HG03135 (cell line): ENCODE measurements at regions not wholly inside any gene's neighbourhood (a gene's known extent, or its start where the extent isn't known, plus 50 kb on each side); places are given as distances from the start of the nearest gene placed in this dataset.

Source experiments
- ATAC-seq: cut with Tn5 transposase; IDR thresholded peaks from one replicate; pipeline ENCODE4 v1.9.1; 2021; ENCODE audit warnings: mild to moderate bottlenecking, moderate library complexity; ENCODE audit not compliant: unreplicated experiment

DNA sequence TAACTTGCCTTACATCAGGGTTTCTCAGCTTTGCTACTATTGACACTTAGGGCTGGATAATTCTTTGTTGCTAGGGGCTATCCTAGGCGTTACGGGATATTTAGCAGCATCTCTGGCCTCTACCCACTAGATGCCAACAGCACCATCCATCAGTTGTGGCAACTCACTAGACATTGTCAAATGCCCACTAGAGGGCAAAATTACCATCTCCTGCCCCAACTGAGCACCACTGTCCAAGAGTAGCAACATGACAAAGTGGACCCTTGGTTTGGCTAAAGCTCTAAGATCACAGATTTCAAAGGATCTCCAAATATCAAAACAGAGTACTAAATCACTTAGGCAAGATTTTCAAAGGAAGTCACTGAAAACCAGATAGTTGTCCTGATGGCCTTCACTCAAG is 251.7 kb upstream of the TBX3 start:
- no peak for ATAC-seq

DNA sequence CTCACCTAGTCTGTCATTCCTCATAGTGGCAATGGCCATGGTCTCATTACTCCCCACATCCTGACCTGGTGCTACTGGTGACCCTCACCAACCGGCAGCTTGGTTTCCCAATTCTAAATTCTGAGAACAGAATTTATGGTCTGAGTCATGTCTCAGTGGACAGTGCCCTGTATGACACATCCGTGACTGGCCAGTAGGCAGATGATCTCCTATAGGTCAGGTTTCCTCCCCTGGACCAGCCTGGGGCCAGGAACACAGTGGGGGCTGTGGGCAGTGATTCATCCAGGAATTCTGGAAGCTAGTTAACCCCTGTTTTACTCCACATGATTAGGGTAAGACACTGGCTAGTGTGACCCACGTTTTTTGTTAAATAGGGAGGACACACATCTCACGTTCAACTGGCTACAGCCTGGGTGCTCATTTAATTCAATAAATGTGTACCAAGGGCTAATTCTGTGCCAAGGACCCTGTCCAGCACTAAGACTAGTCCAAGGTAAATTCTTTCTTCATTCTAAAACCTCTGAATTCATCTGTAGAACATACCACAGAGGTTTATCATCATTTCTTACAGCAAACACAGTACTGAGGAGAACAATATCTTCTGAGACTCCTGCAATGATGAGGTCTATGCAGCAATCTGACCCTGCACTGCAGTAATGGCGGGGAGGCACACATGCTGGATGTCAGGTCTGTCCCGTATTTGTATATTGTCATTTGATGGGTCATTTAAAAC is 249.6 kb upstream of the TBX3 start:
- no peak for ATAC-seq

DNA sequence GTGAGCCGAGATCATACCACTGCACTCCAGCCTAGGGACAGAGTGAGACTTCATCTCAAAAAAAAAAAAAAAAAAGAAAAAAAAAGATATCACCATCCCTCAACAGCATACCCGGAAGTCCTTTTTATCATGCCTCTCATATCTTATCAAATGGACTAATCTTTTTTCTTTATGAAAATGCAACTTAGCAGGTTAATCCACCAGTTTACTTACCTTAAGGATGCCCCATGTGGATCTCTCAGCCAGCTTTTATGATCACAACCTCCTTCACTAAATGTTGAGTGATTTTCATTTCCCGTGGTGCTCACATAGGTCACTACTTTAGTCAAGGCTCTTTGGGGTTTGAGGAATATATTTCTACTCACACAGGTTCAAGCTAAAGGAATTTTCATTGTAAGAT is 248.8 kb upstream of the TBX3 start:
- ATAC-seq = no peak

DNA sequence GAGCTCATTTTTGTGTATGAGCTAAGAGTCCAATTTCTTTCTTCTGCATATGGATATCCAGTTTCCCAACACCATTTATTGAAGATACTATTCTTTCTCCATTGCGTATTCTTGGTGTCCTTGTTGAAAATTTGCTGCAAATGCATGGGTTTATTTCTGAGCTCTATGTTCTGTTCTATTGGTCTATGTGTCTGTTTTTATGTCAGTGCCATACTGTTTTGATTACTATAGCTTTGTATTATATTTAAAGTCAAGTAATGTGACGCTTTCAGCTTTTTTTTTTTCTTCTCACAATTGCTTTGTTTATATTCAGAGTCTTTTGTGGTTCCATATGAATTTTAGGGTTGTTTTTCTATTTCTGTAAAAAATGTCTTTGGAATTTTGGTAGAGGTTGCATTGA is 247.1 kb upstream of the TBX3 start:
- no peak for ATAC-seq

DNA sequence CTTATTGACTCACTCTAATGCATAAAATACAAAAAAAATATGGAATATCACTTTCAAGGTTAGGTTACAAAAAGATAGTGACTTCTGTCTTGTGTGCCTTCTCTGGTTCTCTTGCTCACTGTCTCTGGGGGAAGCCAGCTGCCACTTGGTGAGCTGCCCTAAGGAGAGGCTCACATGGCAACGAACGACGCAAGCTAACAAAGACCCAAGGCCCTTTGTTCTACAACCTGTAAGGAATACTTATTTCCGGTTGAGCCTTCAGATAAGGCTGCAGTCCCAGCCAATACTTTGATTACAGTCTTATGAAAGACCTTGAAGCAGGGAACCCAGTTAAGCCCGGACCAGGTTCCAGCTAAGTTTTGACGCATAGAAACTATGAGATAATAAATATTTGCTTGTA is 242.4 kb upstream of the TBX3 start:
- no peak for ATAC-seq

DNA sequence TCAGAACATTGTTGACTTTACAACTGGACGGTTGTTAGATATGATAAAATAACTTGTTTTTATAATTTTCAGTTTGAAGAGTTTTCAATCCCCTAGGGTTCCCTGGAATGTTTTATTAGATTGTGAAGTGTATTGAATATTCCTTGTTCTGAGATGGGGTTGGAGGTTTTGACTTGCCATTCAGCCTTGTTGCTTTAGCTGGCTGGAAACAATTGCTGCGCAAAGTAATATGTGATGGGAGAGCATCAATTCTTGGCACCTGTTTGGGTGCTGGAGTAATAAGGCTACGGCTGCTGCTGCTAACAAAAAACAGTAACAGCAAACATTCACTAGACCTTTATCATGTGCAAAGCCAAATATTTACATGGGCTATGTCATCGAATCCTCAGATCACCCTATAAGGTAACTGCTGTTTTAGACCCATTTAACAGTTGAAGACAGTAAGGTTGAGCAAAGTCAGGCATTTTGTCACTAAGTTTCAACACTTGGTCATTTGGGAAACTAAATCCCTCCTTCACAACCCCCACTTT is 241.0 kb upstream of the TBX3 start:
- no peak for ATAC-seq

DNA sequence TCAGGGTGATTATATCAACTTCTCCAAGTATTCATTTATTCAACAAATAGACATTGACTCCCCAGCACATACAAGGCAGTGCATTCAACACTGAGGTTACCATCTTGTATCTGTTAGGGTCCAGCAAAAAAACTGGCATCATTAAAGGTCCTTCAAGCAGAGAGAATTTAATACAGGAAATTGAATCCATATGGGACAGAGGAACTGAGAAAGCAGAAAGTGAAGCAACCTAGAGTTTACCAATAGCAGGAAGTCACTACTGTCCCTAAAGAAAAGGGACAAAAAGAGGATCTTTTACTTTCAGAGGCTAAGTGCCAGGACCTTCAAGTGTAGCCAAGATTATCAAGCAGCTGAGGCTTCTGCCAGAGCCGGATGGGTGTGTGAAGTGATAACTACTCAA is 237.8 kb upstream of the TBX3 start:
- ATAC-seq = no peak

DNA sequence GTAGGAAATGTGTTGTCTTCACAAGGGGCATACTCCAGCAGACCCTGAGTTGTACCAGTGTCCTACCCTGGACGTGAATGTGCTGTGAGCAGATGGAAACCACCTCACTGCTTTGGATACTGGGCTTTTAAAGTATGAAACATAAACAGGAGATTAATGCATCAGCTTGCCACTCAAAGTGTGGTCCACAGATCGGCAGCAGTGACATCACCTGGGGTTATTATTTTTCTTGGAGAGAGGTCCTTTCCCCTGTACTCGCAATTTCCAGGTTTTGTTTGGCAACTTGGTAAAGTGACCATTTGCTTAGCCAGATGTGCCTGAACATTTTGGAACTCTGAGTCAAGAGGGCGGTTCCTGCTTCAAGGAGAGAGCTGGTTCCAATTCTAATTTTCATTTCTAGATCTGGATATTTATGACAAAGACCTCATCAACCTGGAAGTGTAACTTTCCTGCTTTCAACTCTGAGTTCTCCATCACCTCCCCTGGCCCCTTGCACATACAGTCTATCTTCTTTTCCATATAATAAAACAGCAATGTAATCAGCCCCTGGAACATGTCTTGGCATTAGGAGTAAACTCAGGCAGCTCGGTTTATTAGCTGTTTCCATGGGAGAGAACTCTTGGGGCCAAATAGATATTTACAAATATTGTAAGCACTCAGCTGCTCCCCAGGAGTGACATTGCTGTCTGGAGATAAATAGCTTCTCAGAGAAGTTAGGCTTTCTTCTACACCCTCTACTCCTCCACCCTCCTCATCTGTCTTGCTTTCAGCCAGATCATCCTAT is 237.0 kb upstream of the TBX3 start:
- ATAC-seq = no peak

DNA sequence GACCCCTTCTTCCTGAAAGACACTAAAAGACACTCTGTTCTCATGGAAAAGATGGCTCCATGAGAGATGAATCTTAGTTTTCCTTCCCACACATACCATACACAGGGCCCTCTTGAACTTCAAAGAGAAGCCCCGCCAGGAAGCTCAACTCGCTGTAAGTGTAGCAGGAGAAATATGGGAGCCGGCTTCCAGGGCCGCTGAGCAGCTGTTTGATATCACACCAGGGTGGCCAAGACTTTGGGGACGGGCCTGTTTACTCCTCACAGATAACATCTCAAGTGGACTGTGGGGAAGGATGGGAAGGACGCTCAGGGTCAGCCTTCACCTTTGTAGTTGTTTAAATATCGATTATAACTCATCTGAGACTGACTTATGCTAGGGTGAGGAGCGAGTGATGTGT is 235.5 kb upstream of the TBX3 start:
- ATAC-seq = no peak

DNA sequence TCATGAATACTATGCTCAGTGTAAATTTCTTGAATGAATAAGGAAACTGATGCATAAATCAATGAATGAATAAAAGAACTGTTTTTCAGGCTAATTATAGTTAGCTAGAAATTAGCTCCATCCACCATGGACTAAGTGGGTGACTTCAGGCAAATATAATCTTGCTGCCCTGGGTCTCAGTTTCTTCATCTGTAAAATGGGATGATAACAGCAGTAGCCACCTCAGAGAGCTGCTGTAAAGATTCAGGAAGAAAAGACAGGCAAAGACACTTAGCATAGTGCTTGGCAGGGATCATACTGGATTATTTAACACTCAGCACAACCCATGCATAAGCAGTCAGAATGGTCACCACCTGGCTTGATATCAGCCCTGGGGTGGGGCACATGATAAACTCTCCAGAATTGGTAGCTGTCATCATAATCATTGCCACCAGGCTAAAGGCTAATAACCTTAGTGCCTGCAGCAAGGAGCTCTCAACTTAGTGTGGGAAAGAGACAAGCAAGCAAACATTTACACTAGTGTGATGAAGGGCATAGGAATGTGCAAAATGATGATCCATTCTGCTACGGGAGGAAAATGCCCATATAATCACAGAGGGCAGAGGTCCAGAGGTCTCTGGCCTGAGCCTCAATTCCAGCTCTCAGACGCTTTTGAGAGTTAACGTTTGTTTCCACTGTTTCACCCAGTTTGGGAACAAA is 234.7 kb upstream of the TBX3 start:
- ATAC-seq = no peak

DNA sequence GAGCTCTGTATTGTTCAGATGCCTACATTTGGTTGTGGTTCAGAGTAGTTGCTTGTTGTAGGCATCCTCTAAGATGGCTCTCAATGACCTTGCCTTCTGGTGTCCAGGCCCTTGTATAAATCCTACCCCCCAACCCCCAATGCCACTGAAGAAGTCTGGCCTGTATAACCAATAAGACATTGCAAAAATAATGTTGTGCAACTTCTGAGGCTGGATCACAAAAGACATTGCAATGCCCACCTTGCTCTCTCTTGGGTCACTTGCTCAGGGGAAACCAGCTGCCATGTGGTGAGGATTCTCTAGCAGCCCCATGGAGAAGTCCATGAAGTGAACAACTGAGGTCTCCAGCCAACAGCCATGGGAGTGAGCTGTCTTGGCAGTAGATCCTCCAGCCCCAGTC is 234.0 kb upstream of the TBX3 start:
- ATAC-seq = no peak

DNA sequence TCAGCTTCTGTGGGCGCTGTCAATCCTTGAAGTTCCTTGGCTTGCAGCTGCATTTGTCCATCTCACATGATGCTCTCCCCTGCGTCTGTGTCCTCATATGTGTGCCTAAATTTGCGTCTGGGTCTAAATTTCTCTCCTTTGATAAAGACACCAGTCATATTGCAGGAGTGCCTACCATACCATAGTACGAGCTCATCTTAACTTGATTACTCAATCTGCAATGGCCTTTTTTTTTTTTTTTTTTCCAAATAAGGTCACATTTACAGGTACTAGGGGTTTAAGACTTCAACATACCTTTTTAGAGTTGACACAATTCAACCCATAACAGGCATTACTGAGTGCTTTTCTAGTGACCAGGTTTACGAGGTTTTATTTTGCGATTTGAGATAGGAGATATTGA is 233.3 kb upstream of the TBX3 start:
- no peak for ATAC-seq

DNA sequence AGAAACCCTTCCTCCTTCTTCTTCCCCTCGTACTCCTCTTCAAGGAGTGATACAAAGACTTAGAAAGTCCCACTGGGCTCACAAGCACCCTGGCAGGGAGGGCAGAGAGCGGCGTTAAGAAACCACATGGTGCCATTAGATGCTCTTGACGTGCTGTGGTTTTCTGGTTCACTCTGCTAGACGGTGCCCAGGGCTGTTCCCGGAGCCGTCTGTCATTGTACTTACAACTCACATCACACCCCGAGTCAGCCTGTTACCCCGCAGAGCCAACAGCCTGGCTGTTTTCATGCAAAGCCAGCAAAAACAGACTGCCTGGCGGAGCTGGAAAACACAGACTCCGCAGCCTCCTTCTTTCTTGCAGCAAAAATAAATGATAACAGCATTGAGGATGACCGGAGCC is 232.6 kb upstream of the TBX3 start:
- ATAC-seq = no peak

DNA sequence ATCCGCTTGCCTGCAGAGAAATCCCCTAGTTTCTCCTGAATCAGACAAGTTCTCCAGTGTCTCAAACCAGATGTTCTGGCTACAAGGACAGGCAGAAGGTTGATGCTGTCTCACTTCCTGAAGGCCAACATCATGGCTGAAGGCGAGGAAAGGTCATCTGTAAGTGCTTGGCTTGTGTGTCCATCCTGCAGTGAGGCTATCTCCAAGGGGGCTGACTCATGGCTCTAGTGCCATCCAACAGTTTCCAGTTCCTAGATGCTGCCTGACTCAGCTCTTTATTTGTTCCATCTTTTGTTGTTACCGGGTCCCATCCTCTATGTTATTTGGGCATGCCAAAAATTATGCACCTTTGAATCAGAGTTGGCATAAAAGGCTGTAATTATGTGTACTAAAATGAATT is 232.1 kb upstream of the TBX3 start:
- ATAC-seq = no peak

DNA sequence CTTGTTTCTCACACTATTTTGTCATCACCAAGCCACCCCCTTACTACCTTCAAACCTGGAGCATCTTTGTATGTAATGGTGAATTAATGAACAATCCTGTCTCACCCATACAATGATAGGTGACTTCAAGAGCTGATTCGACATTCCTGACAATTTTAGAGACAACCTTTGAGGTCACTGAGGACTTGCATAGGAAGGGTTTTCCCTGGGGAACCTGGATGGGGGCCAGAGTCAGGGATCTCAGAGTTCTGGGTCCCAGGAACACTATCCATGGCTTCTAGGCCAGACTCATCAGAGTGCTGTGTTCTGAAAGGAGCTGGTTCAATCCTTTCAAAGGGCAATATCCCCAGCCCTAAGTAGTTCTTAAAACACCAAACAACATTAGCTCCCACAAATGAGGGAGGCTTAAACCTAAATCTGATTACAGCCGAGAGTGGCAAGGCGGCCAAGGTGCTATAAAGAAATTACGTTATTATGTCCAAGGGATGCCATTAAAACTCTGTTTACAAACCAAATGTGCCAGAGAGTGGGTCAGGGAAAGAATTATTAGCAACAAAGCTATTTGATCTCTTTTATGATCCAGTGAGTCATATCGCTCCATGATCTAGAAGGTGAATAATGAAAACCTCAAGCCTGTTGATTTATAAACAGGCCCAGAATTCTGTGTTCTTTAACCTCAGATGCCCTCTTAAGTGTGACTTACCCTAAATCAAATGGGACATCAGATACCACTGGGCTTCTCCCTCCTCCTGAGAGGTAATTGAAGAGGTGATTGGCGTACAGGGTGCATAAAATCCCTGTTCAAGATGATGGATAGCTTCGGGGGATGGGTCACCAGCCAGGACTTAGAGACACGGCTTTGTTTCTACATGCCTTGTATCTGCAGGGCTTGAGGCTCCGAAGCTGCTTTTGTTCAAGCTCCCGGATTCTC is 230.2 kb upstream of the TBX3 start:
- ATAC-seq = no peak

DNA sequence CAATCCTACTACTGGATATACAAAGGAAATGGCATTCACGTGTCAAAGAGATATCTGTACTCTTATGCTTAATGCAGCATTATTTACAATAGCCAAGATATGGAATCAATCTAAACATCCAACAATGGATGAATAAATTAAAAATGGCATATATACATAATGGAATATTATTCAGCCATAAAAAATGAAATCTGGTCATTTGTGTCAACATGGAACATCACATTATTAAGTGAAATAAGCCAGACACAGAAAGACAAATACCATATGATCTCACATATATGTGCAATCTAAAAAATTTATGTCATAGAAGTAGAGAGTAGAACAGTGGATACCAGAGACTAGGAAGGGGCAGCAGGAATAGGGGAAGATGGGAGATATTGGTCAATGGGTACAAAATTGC is 228.8 kb upstream of the TBX3 start:
- ATAC-seq = no peak

DNA sequence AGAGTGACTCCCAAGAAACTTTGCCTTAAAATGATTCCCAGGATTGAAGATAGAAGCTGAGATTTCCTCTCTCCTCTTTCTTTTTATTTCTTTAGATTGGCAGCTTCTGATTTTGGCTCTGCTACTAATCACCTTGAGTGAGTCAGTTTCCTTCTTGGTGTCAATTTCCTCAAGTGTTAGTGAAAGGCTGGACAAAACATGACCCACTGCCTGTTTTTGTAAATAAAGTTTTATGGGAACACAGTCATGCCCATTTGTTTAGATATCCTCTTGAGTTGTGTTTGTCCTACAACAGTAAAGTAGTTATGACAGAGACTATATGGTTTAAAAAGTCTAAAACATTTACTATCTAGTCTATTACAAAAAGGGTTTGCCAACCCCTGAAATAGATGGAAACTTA is 227.2 kb upstream of the TBX3 start:
- no peak for ATAC-seq

DNA sequence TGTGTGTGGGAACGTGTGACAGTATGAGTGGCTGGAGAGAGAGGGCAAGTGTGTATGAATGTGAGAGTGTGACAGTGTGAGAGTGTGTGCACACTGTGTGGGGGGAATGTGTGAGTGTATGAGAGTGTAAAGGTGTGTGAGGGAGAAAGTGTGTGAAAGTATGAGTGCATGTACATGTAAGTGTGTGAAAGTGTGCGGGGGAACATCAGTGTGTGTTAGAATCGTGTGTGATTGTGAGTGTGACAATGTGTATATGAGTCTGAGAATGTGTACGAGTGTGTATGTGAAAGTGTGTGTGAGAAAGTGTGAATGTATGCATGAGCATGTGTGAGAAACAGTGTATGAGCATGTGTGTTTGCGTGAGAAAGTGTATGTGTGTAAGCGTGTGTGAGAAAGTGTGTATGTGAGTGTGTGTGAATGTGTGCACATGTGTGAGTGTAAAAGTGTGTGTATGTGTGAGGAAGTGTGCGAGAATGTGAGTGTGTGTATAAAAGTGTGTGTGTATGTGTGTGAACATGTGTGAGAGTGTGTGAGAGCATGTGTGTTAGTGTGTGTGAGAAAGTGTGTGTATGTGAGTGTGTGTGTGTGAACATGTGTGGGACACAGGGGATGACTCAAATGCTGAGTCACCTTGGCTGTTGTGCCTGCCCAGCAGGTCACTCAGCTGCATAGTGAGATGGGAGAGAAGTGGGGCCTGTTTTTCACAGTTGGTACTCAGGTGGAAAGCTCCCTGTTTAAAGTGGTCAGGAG is 220.5 kb upstream of the TBX3 start:
- ATAC-seq = no peak

DNA sequence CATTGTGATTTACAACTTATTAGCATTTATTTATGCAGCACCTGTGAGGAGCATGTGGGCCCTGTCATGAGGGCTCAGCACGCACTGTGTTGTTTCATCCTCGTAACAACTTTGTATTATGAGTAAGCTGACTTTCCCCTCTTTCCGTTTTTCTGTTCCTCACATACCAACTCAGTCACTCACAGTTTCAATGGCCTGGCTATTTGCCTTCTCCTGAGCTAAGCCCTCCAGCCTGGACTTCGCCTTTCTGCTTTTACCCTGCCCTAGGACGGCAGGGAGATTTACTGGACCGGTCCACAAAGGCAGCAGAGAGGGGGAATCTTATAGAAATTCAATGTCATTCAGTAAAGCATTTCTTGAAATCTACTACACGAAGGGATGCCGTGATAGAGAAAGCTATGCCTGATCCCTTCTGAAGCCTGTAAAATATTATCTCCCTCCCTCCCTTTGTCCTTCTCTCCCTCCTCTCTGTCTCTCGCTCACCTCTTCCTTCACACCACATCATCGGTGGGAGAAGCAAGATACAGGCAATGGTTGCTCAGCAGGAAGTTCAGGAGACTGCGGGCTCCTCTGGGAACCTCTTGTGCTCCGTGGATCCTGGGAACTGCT is 219.2 kb upstream of the TBX3 start:
- no peak for ATAC-seq

DNA sequence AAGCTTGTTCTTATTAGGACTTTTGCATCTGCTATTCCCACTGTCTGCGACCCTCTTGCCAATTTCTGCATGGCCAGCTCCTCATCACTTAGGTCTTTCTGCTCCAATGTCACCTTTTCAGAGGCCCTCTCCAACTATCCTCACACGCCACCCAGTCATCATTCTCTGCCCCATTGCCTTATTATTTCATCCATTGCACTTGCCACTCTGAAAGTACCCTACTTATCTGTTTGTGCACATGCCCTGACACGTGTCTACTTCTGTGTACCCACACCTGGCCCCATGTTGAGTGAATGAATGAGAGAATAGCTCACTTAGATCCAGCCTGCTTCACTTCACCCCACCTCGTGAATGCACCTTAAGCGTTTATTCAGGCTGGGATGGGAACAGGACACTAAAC is 218.7 kb upstream of the TBX3 start:
- ATAC-seq = no peak
